HepG2 (cell line): ENCODE measurements at regions not wholly inside any gene's neighbourhood (a gene's known extent, or its start where the extent isn't known, plus 50 kb on each side); places are given as distances from the start of the nearest gene placed in this dataset.

Experiments used
- ATAC-seq: fragments of 200-7000 bp; cut with Tn5 transposase; 3 replicates; pipeline ENCODE4 v1.9.1; 2020; ENCODE audit warnings: mild to moderate bottlenecking, moderate library complexity
- BruUV-seq: library from RNA; stranded (reverse); fragments of 400-500 nt; replicated peaks from 2 replicates; lab custom pipeline; 2021; lab: Mats Ljungman, UMichigan
- CTCF ChIA-PET: fragments of 300-600 bp; formaldehyde crosslinking; extraction: SDS; loops from one replicate; lab custom pipeline; 2021; ENCODE audit warnings: low total read pairs, inconsistent platforms, low intra/inter-chr PET ratio; lab: Yijun Ruan, JAX
- POLR2A ChIA-PET: fragments of 350-600 bp; sonication (Branson Sonifier 250); formaldehyde crosslinking; loops from one replicate; lab custom pipeline; 2020; ENCODE audit warnings: antibody characterized with exemption, inconsistent platforms; lab: Yijun Ruan, JAX
- DNase-seq: peaks from one replicate; pipeline ENCODE4 v3.0.0-alpha.2; 2015; ENCODE audit warnings: low spot score
- FAIRE-seq: peaks from 3 replicates; lab custom pipeline; 2011; peaks lifted over from hg19 to GRCh38; lab: Jason Lieb, UNC
- H2AFZ ChIP-seq: one replicate; pipeline ENCODE4 v1.6.1; 2011; ENCODE audit warnings: low read length, inconsistent platforms
- H3K27ac ChIP-seq: fragments of 300-600 bp; 3 replicates; pipeline ENCODE4 v1.8.0; 2011; ENCODE audit warnings: mixed run types, mild to moderate bottlenecking, mixed read lengths, low read length, inconsistent platforms; ENCODE audit not compliant: insufficient read depth; ENCODE audit errors: extremely low read length
- H3K27me3 ChIP-seq, 2 experiments: fragments of 200-600 bp in 1 of 2; 2 replicates in 1 of 2; 3 replicates in 1 of 2; pipeline versions ENCODE4 v1.6.0 to v1.8.0; 2011; ENCODE audit warnings: low read length in 2 of 2, mild to moderate bottlenecking in 2 of 2, moderate library complexity in 2 of 2, inconsistent platforms in 1 of 2; ENCODE audit not compliant: insufficient read depth in 2 of 2, control insufficient read depth in 1 of 2
- H3K36me3 ChIP-seq, 2 experiments: fragments of 200-600 bp in 1 of 2; replicated peaks in 1 of 2; 2 replicates in 1 of 2; 3 replicates in 1 of 2; pipeline versions ENCODE4 v1.5.1 to v1.8.0; 2011; ENCODE audit warnings: low read length in 2 of 2, inconsistent platforms in 1 of 2; ENCODE audit not compliant: insufficient read depth in 2 of 2, control insufficient read depth in 1 of 2
- H3K4me1 ChIP-seq: 2 replicates; pipeline ENCODE4 v1.5.1; 2012; ENCODE audit warnings: low read length, inconsistent platforms; ENCODE audit not compliant: insufficient read depth
- H3K4me2 ChIP-seq: 2 replicates; pipeline ENCODE4 v1.6.0; 2011; ENCODE audit warnings: low read depth, low read length, inconsistent platforms
- H3K4me3 ChIP-seq, 3 experiments: fragments of 200-600 bp in 1 of 3; sonication (generic), shearing (Covaris generic) in 1 of 3; replicated peaks in 1 of 3; 2 replicates each; pipeline ENCODE4 v1.5.1; 2011 to 2016; ENCODE audit warnings: low read length in 3 of 3, inconsistent platforms in 2 of 3, low read depth in 2 of 3, mild to moderate bottlenecking in 2 of 3, control low read depth in 1 of 3, mixed read lengths in 1 of 3; ENCODE audit not compliant: insufficient read depth in 1 of 3
- H3K79me2 ChIP-seq: one replicate; pipeline ENCODE4 v1.6.1; 2011; ENCODE audit warnings: low read length, inconsistent platforms; ENCODE audit not compliant: insufficient read depth
- H3K9ac ChIP-seq: 2 replicates; pipeline ENCODE4 v1.6.0; 2011; ENCODE audit warnings: mild to moderate bottlenecking, low read depth, low read length, inconsistent platforms; ENCODE audit not compliant: insufficient read depth
- H3K9me3 ChIP-seq: 2 replicates; pipeline ENCODE4 v1.5.1; 2012; ENCODE audit warnings: mild to moderate bottlenecking, low read length
- H4K20me1 ChIP-seq: 2 replicates; pipeline ENCODE4 v1.6.0; 2011; ENCODE audit warnings: inconsistent platforms, mild to moderate bottlenecking, low read length, moderate library complexity; ENCODE audit not compliant: insufficient read depth
- FOSL2 ChIP-seq: sonication (generic); formaldehyde crosslinking; IDR thresholded peaks from 2 replicates; pipeline ENCODE4 v1.4.0; 2020; ENCODE audit warnings: missing genetic modification reagents
- TGIF2 ChIP-seq: IDR thresholded peaks from 2 replicates; pipeline ENCODE4 v1.6.1; 2016; ENCODE audit warnings: control low read depth, missing compliant biosample characterization
- TRIM24 ChIP-seq: sonication (generic); formaldehyde crosslinking; IDR thresholded peaks from 2 replicates; pipeline ENCODE4 v1.8.0; 2022; ENCODE audit warnings: mild to moderate bottlenecking, missing genetic modification reagents
- ZFP41 ChIP-seq: sonication (generic); formaldehyde crosslinking; IDR thresholded peaks from 2 replicates; pipeline ENCODE4 v1.4.0; 2020; ENCODE audit warnings: mild to moderate bottlenecking, missing genetic modification reagents, borderline replicate concordance
- ZNF235 ChIP-seq: sonication (generic); formaldehyde crosslinking; IDR thresholded peaks from 2 replicates; pipeline ENCODE4 v1.8.1; 2023; ENCODE audit warnings: mild to moderate bottlenecking, missing genetic modification reagents, borderline replicate concordance
- ZNF264 ChIP-seq: sonication (generic); formaldehyde crosslinking; IDR thresholded peaks from 2 replicates; pipeline ENCODE4 v1.4.0; 2020; ENCODE audit warnings: missing genetic modification reagents
- WGBS: methylation state at CpG from one replicate; pipeline ENCODE4 v1.1.6; 2017; ENCODE audit warnings: low lambda C conversion rate; 5-methylcytosine and 5-hydroxymethylcytosine counted together
- in situ Hi-C: cut with HindIII; loops from 2 replicates; pipeline ENCODE4 v1.10.0; 2017; ENCODE audit warnings: low pct_unique_long_range_greater_than_20kb; ENCODE audit not compliant: extremely low pct_ligation_motif_present
- intact Hi-C: fragments of 100-400 bp; cut with micrococcal nuclease; formaldehyde crosslinking; loops from one replicate; pipeline ENCODE4 v1.10.0; 2022; ENCODE audit not compliant: unreplicated experiment
- TF ChIP-seq, protein P1 (sequence below): sonication (generic); formaldehyde crosslinking; IDR thresholded peaks from one replicate; pipeline ENCODE4 v1.5.1; 2020; ENCODE audit warnings: mild to moderate bottlenecking, missing genetic modification reagents; ENCODE audit errors: not compliant biosample characterization
- TF ChIP-seq, protein P2 (sequence below), 2 experiments: sonication (generic) in 1 of 2; formaldehyde crosslinking in 1 of 2; IDR thresholded peaks; 2 replicates each; pipeline versions ENCODE4 v1.5.1 to v1.6.1; 2011 to 2020; ENCODE audit warnings: borderline replicate concordance in 1 of 2, low read depth in 1 of 2, low read length in 1 of 2, mild to moderate bottlenecking in 1 of 2, missing genetic modification reagents in 1 of 2, moderate library complexity in 1 of 2
- TF ChIP-seq, protein P3 (sequence below): sonication (generic); formaldehyde crosslinking; IDR thresholded peaks from 2 replicates; pipeline ENCODE4 v1.5.0; 2020; ENCODE audit warnings: missing genetic modification reagents
- TF ChIP-seq, protein P4 (sequence below): sonication (generic); formaldehyde crosslinking; IDR thresholded peaks from 2 replicates; pipeline ENCODE4 v1.8.1; 2023; ENCODE audit warnings: mild to moderate bottlenecking, inconsistent platforms, moderate library complexity, missing genetic modification reagents, borderline replicate concordance

DNA sequence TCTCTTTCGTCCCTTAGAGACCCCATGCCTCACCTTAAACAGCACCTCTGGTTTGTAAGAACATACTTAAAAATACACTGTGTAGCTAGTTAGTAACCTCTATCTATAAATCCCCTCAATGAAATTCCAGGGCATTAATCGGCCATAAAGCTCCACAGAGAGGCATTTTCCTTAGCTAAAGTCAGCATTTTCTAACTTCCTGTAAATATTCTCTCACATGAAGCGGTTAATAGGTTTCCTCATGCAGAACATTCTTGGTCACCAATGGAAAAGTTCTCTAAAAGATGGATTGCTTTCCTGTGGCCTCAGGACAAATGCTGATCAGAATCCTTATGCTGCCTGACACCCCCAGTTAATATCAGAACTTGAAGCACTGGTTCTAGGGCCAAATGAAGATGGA lies 248.6 kb upstream of the BOD1L1 start:
- no peak overlapping the region for H3K4me3 ChIP-seq
- 0% methylated on average over 3 of the region's 3 CpGs for WGBS
- H3K79me2 ChIP-seq = no peaks in the 10 kb centered on the region
- no peak overlapping the region for H3K4me2 ChIP-seq
- in situ Hi-C loops = no loop called here
- H3K4me1 ChIP-seq = no peaks in the 10 kb centered on the region
- no TSS peak for BruUV-seq
- FAIRE-seq (no peak), ATAC-seq (no peak), DNase-seq (no peak)
- no peaks in the 10 kb centered on the region for H3K27me3 ChIP-seq
- CTCF ChIA-PET = no interaction called here
- H3K27ac ChIP-seq = no peak overlapping the region
- H4K20me1 ChIP-seq = no peaks in the 10 kb centered on the region
- no peaks in the 10 kb centered on the region for H3K36me3 ChIP-seq
- POLR2A ChIA-PET = no interaction called here
- no peak overlapping the region for H2AFZ ChIP-seq
- H3K9ac ChIP-seq = no peak overlapping the region
- intact Hi-C loops = no loop called here
- peaks cover 29% of the 10 kb centered on the region; the same call in 1 of the 2 replicates for H3K9me3 ChIP-seq
- TF ChIP-seq, protein P1, sequence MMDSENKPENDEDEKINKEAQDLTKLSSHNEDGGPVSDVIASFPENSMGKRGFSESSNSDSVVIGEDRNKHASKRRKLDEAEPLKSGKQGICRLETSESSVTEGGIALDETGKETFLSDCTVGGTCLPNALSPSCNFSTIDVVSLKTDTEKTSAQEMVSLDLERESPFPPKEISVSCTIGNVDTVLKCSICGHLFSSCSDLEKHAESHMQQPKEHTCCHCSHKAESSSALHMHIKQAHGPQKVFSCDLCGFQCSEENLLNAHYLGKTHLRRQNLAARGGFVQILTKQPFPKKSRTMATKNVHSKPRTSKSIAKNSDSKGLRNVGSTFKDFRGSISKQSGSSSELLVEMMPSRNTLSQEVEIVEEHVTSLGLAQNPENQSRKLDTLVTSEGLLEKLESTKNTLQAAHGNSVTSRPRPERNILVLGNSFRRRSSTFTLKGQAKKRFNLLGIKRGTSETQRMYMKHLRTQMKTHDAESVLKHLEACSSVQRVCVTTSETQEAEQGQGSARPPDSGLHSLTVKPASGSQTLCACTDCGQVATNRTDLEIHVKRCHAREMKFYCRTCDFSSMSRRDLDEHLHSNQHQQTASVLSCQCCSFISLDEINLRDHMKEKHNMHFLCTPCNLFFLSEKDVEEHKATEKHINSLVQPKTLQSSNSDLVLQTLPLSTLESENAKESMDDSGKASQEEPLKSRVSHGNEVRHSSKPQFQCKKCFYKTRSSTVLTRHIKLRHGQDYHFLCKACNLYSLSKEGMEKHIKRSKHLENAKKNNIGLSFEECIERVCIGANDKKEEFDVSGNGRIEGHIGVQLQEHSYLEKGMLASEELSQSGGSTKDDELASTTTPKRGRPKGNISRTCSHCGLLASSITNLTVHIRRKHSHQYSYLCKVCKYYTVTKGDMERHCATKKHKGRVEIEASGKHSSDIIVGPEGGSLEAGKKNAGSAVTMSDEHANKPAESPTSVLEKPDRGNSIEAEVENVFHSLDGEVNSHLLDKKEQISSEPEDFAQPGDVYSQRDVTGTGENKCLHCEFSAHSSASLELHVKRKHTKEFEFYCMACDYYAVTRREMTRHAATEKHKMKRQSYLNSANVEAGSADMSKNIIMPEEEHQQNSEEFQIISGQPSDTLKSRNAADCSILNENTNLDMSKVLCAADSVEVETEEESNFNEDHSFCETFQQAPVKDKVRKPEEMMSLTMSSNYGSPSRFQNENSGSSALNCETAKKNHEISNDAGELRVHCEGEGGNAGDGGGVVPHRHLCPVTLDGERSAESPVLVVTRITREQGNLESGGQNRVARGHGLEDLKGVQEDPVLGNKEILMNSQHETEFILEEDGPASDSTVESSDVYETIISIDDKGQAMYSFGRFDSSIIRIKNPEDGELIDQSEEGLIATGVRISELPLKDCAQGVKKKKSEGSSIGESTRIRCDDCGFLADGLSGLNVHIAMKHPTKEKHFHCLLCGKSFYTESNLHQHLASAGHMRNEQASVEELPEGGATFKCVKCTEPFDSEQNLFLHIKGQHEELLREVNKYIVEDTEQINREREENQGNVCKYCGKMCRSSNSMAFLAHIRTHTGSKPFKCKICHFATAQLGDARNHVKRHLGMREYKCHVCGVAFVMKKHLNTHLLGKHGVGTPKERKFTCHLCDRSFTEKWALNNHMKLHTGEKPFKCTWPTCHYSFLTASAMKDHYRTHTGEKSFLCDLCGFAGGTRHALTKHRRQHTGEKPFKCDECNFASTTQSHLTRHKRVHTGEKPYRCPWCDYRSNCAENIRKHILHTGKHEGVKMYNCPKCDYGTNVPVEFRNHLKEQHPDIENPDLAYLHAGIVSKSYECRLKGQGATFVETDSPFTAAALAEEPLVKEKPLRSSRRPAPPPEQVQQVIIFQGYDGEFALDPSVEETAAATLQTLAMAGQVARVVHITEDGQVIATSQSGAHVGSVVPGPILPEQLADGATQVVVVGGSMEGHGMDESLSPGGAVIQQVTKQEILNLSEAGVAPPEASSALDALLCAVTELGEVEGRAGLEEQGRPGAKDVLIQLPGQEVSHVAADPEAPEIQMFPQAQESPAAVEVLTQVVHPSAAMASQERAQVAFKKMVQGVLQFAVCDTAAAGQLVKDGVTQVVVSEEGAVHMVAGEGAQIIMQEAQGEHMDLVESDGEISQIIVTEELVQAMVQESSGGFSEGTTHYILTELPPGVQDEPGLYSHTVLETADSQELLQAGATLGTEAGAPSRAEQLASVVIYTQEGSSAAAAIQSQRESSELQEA (CRISPR knock-in tag) = no peak
- TF ChIP-seq TRIM24 (CRISPR knock-in tag) = no peak
- no peak for TF ChIP-seq FOSL2 (CRISPR knock-in tag)
- TF ChIP-seq ZFP41 (CRISPR knock-in tag) = no peak
- no peak for TF ChIP-seq ZNF264 (CRISPR knock-in tag)
- TF ChIP-seq, protein P2, sequence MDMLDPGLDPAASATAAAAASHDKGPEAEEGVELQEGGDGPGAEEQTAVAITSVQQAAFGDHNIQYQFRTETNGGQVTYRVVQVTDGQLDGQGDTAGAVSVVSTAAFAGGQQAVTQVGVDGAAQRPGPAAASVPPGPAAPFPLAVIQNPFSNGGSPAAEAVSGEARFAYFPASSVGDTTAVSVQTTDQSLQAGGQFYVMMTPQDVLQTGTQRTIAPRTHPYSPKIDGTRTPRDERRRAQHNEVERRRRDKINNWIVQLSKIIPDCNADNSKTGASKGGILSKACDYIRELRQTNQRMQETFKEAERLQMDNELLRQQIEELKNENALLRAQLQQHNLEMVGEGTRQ (IDR thresholded peaks at IDR 0.05; ENCODE audit: low read depth, low read length) = no peak
- TF ChIP-seq, protein P2 (CRISPR knock-in tag; IDR thresholded peaks at IDR 0.05; ENCODE audit: borderline replicate concordance) = no peak
- TF ChIP-seq, protein P3, sequence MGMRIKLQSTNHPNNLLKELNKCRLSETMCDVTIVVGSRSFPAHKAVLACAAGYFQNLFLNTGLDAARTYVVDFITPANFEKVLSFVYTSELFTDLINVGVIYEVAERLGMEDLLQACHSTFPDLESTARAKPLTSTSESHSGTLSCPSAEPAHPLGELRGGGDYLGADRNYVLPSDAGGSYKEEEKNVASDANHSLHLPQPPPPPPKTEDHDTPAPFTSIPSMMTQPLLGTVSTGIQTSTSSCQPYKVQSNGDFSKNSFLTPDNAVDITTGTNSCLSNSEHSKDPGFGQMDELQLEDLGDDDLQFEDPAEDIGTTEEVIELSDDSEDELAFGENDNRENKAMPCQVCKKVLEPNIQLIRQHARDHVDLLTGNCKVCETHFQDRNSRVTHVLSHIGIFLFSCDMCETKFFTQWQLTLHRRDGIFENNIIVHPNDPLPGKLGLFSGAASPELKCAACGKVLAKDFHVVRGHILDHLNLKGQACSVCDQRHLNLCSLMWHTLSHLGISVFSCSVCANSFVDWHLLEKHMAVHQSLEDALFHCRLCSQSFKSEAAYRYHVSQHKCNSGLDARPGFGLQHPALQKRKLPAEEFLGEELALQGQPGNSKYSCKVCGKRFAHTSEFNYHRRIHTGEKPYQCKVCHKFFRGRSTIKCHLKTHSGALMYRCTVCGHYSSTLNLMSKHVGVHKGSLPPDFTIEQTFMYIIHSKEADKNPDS = no peak
- TF ChIP-seq ZNF235 (CRISPR knock-in tag) = no peak
- TF ChIP-seq TGIF2 (CRISPR knock-in tag) = no peak
- TF ChIP-seq, protein P4, sequence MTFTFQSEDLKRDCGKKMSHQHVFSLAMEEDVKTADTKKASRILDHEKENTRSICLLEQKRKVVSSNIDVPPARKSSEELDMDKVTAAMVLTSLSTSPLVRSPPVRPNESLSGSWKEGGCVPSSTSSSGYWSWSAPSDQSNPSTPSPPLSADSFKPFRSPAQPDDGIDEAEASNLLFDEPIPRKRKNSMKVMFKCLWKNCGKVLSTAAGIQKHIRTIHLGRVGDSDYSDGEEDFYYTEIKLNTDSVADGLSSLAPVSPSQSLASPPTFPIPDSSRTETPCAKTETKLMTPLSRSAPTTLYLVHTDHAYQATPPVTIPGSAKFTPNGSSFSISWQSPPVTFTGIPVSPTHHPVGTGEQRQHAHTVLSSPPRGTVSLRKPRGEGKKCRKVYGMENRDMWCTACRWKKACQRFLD (CRISPR knock-in tag) = no peak
